Naive thymus-derived CD4-positive, alpha-beta T cell (primary cell): ENCODE measurements at regions not wholly inside any gene's neighbourhood (a gene's known extent, or its start where the extent isn't known, plus 50 kb on each side); places are given as distances from the start of the nearest gene placed in this dataset.

Source experiments
- ATAC-seq: fragments of 150-1000 bp; cut with Tn5 transposase; 2 replicates; pipeline ENCODE4 v1.10.0; 2021; ENCODE audit warnings: mild to moderate bottlenecking, moderate library complexity
- CTCF ChIA-PET: fragments of 350-600 bp; sonication (Branson Sonifier 250); formaldehyde crosslinking; loops from one replicate; lab custom pipeline; 2021; ENCODE audit warnings: antibody characterized with exemption; lab: Charles Lee
- POLR2A ChIA-PET: fragments of 350-600 bp; sonication (Branson Sonifier 250); formaldehyde crosslinking; loops from one replicate; lab custom pipeline; 2021; ENCODE audit warnings: antibody characterized with exemption, inconsistent platforms; lab: Charles Lee
- DNase-seq, 9 donors: peaks; one replicate each; pipeline versions ENCODE4 v3.0.0 to v3.0.0-alpha.2; 2020 to 2022; ENCODE audit warnings: mixed read lengths in 1 of 9
- H3K27ac ChIP-seq: one replicate; pipeline ENCODE4 v1.7.0; 2013; ENCODE audit warnings: mild to moderate bottlenecking, low read depth, low read length, moderate library complexity
- H3K27me3 ChIP-seq, 2 donors: one replicate each; pipeline ENCODE4 v1.7.0; 2013; ENCODE audit warnings: low read length in 2 of 2, mild to moderate bottlenecking in 2 of 2, moderate library complexity in 2 of 2; ENCODE audit not compliant: control insufficient read depth in 2 of 2, insufficient read depth in 2 of 2
- H3K36me3 ChIP-seq, 3 experiments: 1 replicate in 2 of 3; 2 replicates in 1 of 3; pipeline ENCODE4 v1.7.0; 2013; ENCODE audit warnings: low read length in 3 of 3, mild to moderate bottlenecking in 3 of 3, moderate library complexity in 1 of 3; ENCODE audit not compliant: insufficient read depth in 3 of 3, control insufficient read depth in 2 of 3
- H3K4me1 ChIP-seq, 2 donors: one replicate each; pipeline ENCODE4 v1.7.0; 2013; ENCODE audit warnings: low read length in 2 of 2, mild to moderate bottlenecking in 2 of 2, moderate library complexity in 1 of 2; ENCODE audit not compliant: control insufficient read depth in 2 of 2, insufficient read depth in 2 of 2
- H3K4me3 ChIP-seq: 2 replicates; pipeline ENCODE4 v1.7.0; 2013; ENCODE audit warnings: mild to moderate bottlenecking, low read length
- H3K9me3 ChIP-seq, 3 experiments: 1 replicate in 2 of 3; 2 replicates in 1 of 3; pipeline ENCODE4 v1.7.0; 2013; ENCODE audit warnings: low read length in 3 of 3; ENCODE audit not compliant: control insufficient read depth in 2 of 3
- H3K27ac Mint-ChIP-seq, 9 donors: one replicate each; pipeline ENCODE4 v1.8.0; 2020 to 2022; ENCODE audit warnings: mixed read lengths in 9 of 9, mild to moderate bottlenecking in 8 of 9, moderate library complexity in 5 of 9, inconsistent platforms in 2 of 9
- H3K27me3 Mint-ChIP-seq, 5 donors: one replicate each; pipeline ENCODE4 v1.8.0; 2021 to 2022; ENCODE audit warnings: mixed read lengths in 5 of 5, mild to moderate bottlenecking in 1 of 5
- H3K36me3 Mint-ChIP-seq, 5 donors: one replicate each; pipeline ENCODE4 v1.8.0; 2020 to 2022; ENCODE audit warnings: mixed read lengths in 5 of 5, mild to moderate bottlenecking in 3 of 5, inconsistent platforms in 1 of 5
- H3K4me1 Mint-ChIP-seq, 7 donors: one replicate each; pipeline ENCODE4 v1.8.0; 2020 to 2022; ENCODE audit warnings: mixed read lengths in 7 of 7, mild to moderate bottlenecking in 3 of 7, inconsistent platforms in 1 of 7
- H3K4me3 Mint-ChIP-seq, 10 donors: one replicate each; pipeline ENCODE4 v1.8.0; 2020 to 2022; ENCODE audit warnings: mild to moderate bottlenecking in 10 of 10, mixed read lengths in 10 of 10, moderate library complexity in 6 of 10, inconsistent platforms in 2 of 10
- H3K9me3 Mint-ChIP-seq, 11 donors: one replicate each; pipeline ENCODE4 v1.8.0; 2020 to 2022; ENCODE audit warnings: mixed read lengths in 11 of 11, mild to moderate bottlenecking in 4 of 11, inconsistent platforms in 1 of 11, moderate library complexity in 1 of 11
- intact Hi-C, 2 donors: fragments of 100-400 bp; cut with micrococcal nuclease; formaldehyde crosslinking; loops; one replicate each; pipeline ENCODE4 v1.15.1; 2023

DNA sequence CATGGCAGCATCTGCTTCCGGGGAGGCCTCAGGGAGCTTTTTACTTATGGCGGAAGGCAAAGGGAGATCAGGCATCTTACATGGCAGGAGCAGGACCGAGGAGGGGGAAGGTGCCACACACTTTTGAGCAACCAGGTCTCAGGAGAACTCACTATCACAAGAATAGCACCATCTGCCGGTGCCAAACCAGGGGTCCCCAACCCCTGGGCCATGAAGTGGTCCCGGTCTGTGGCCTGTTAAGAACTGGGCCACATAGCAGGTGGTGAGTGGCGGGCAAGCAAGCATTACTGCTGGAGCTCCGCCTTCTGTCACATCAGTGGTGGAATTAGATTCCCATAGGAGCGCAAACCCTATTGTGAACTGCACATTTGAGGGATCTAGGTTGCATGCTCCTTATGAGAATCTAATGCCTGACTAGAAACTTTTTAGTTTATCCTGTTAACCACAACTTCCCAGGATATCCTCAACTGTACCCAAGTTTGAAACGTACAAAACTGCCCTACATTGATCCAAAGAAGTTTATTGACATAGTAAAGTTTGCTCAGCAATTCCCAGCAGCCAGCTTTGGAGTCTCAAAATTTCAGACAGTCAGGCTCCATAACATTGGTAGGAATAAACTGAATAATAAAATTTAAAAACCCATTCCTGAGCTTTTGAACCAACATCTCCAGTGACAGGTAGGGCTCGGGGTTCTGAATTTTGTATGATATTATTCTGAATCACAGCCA is 228.4 kb upstream of the TAC1 start:
- CTCF ChIA-PET, result no interaction called here
- POLR2A ChIA-PET, result no interaction called here
- Mint-ChIP-seq H3K27ac (no peak overlapping the region), H3K9me3 (no peaks in the 10 kb centered on the region), H3K4me1 (no peaks in the 10 kb centered on the region), H3K36me3 (no peaks in the 10 kb centered on the region), H3K4me3 (no peak overlapping the region), H3K27me3 (peaks cover 0 to 9% (median 3%) of the 10 kb centered on the region in 5 donors)
- Histone ChIP-seq H3K36me3 (no peaks in the 10 kb centered on the region), H3K27ac (no peak overlapping the region), H3K27me3 (no peaks in the 10 kb centered on the region), H3K4me3 (no peak overlapping the region), H3K4me1 (no peaks in the 10 kb centered on the region), H3K9me3 (no peaks in the 10 kb centered on the region)
- DNase-seq (no peak), ATAC-seq (no peak)
- intact Hi-C loops, result no loop called here

DNA sequence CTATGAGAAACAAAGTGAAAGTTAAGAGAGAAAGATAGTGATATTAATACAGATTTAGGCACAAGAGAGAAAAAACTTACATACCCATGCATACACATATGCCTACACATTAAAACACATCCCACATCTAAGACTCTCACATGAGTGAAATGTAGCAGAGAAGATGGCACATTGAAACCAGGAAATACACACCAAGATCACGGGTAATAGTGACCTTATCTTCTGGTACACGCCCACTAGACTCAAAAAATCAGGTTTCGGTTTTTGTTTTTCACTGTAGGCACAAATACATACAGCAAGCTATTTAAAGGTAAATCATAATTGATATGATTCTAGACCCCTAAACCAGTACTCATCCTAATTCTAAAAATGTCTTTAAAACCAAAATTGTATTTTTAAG is 225.2 kb upstream of the TAC1 start:
- no peaks in the 10 kb centered on the region for H3K36me3 Mint-ChIP-seq
- POLR2A ChIA-PET, result no interaction called here
- intact Hi-C loops, result no loop called here
- H3K27ac Mint-ChIP-seq, result no peak overlapping the region
- H3K4me3 Mint-ChIP-seq, result no peak overlapping the region
- Histone ChIP-seq H3K9me3 (no peaks in the 10 kb centered on the region), H3K4me3 (no peak overlapping the region), H3K27me3 (no peaks in the 10 kb centered on the region), H3K4me1 (no peaks in the 10 kb centered on the region), H3K36me3 (no peaks in the 10 kb centered on the region), H3K27ac (no peak overlapping the region)
- CTCF ChIA-PET, result no interaction called here
- DNase-seq (no peak), ATAC-seq (no peak)
- H3K27me3 Mint-ChIP-seq, result peaks cover 0 to 12% (median 4%) of the 10 kb centered on the region in 5 donors
- no peaks in the 10 kb centered on the region for H3K4me1 Mint-ChIP-seq
- H3K9me3 Mint-ChIP-seq, result no peaks in the 10 kb centered on the region

GRCh38 chr7:97512441-97513207 is 219.3 kb upstream of the TAC1 start:
- POLR2A ChIA-PET, result no interaction called here
- Mint-ChIP-seq H3K4me1 (no peaks in the 10 kb centered on the region), H3K36me3 (no peaks in the 10 kb centered on the region), H3K27ac (no peak overlapping the region), H3K9me3 (no peaks in the 10 kb centered on the region), H3K27me3 (peaks cover 0 to 16% (median 4%) of the 10 kb centered on the region in 5 donors), H3K4me3 (no peak overlapping the region)
- DNase-seq, result no peak
- no peaks in the 10 kb centered on the region for H3K27me3 ChIP-seq
- no peaks in the 10 kb centered on the region for H3K9me3 ChIP-seq
- H3K27ac ChIP-seq, result no peak overlapping the region
- CTCF ChIA-PET, result no interaction called here
- no peaks in the 10 kb centered on the region for H3K36me3 ChIP-seq
- H3K4me3 ChIP-seq, result no peak overlapping the region
- no peaks in the 10 kb centered on the region for H3K4me1 ChIP-seq
- intact Hi-C loops, result no loop called here
- no peak for ATAC-seq

DNA sequence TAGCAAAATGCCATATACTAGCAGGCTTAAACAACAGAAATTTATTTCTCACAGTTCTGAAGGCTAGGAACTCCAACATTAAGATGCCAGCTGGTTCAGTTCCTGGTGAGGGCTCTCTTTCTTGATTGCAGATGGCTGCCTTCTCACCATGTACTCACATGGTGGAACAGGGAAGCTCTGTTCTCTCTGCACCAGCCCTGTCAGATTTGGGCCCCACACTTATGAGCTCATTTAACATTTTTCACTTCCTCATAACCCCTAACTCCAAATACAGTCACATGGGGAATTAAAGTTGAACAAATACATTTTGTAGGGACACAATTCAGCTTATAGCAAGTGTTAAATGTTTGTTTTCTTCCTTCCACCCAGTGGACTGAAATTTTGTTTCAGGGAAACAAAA is 218.6 kb upstream of the TAC1 start:
- Histone ChIP-seq H3K27ac (no peak overlapping the region), H3K9me3 (no peaks in the 10 kb centered on the region), H3K4me1 (no peaks in the 10 kb centered on the region), H3K4me3 (no peak overlapping the region), H3K36me3 (no peaks in the 10 kb centered on the region), H3K27me3 (no peaks in the 10 kb centered on the region)
- Mint-ChIP-seq H3K27ac (no peak overlapping the region), H3K9me3 (peaks cover 0 to under 1% (median 0%) of the 10 kb centered on the region in 11 donors), H3K27me3 (peaks cover 0 to 16% (median 4%) of the 10 kb centered on the region in 5 donors), H3K36me3 (no peaks in the 10 kb centered on the region), H3K4me3 (no peak overlapping the region), H3K4me1 (no peaks in the 10 kb centered on the region)
- ChIA-PET POLR2A (no interaction called here), CTCF (no interaction called here)
- intact Hi-C loops, result no loop called here
- no peak for DNase-seq
- ATAC-seq, result no peak

DNA sequence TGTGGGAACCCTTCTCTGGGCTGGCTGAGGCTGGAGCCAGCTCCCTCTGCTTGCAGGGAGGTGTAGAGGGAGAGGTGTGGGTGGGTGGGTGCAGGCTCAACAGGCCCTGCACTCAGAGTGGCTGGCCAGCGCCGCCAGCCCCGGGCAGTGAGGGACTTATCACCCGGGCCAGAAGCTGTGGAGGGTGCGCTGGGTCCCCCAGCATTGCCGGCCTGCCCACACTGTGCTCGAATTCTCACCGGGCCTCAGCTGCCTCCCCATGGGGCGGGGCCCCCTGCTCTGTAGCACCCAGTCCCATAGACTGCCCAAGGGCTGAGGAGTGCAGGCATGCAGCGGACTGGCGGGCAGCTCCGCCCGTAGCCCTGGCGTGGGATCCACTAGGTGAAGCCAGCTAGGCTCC is 190.7 kb upstream of the TAC1 start:
- H3K4me3 Mint-ChIP-seq, result no peak overlapping the region
- no peaks in the 10 kb centered on the region for H3K27me3 Mint-ChIP-seq
- Histone ChIP-seq H3K27ac (no peak overlapping the region), H3K9me3 (no peaks in the 10 kb centered on the region), H3K4me3 (no peak overlapping the region), H3K4me1 (no peaks in the 10 kb centered on the region), H3K36me3 (no peaks in the 10 kb centered on the region), H3K27me3 (no peaks in the 10 kb centered on the region)
- no peak for ATAC-seq
- intact Hi-C loops, result no loop called here
- H3K36me3 Mint-ChIP-seq, result no peaks in the 10 kb centered on the region
- no peak for DNase-seq
- ChIA-PET POLR2A (no interaction called here), CTCF (no interaction called here)
- H3K27ac Mint-ChIP-seq, result no peak overlapping the region
- H3K9me3 Mint-ChIP-seq, result peaks cover 2 to 19% (median 7%) of the 10 kb centered on the region in 11 donors
- H3K4me1 Mint-ChIP-seq, result no peaks in the 10 kb centered on the region

GRCh38 chr7:97555857-97556421 is 175.9 kb upstream of the TAC1 start:
- CTCF ChIA-PET, result no interaction called here

More at GRCh38 chr7:97555857-97556421, 175.9 kb upstream of the TAC1 start:
- POLR2A ChIA-PET, result no interaction called here
- Histone ChIP-seq H3K36me3 (no peaks in the 10 kb centered on the region), H3K4me3 (no peak overlapping the region), H3K27me3 (no peaks in the 10 kb centered on the region), H3K9me3 (no peaks in the 10 kb centered on the region), H3K4me1 (no peaks in the 10 kb centered on the region), H3K27ac (no peak overlapping the region)
- no peak overlapping the region for H3K27ac Mint-ChIP-seq
- no peak overlapping the region for H3K4me3 Mint-ChIP-seq
- DNase-seq (no peak), ATAC-seq (no peak)
- peaks cover 3 to 32% (median 21%) of the 10 kb centered on the region in 11 donors for H3K9me3 Mint-ChIP-seq
- intact Hi-C loops, result no loop called here
- peaks cover 0 to 2% (median 0%) of the 10 kb centered on the region in 7 donors for H3K4me1 Mint-ChIP-seq
- peaks cover 0 to 7% (median 0%) of the 10 kb centered on the region in 5 donors for H3K36me3 Mint-ChIP-seq
- peaks cover 0 to 4% (median 0%) of the 10 kb centered on the region in 5 donors for H3K27me3 Mint-ChIP-seq
